Midbrain (tissue), 1 donor: ENCODE measurements at regions not wholly inside any gene's neighbourhood (a gene's known extent, or its start where the extent isn't known, plus 50 kb on each side); places are given as distances from the start of the nearest gene placed in this dataset.
"Not testable (repeated sequence)": the region's sequence is repeated elsewhere in the genome, so short reads cannot be mapped to it uniquely, and the experiment has no call there.

Experiments
- DNase-seq: peaks from one replicate; lab custom pipeline; 2025; lab: John Stamatoyannopoulos, UW

DNA sequence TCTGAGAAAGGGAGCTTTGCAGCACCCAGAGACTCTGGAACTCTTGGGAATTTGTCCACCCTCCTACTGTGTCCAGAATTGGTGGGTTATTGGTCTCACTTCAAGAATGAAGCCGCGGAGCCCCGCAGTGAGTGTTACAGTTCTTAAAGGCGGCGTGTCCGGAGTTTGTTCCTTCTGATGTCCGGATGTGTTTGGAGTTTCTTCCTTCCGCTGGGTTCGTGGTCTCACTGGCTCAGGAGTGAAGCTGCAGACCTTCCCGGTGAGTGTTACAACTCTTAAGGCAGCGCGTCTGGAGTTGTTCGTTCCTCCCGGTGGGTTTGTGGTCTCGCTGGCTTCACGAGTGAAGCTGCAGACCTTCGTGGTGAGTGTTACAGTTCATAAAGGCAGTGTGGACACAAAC lies 824.7 kb downstream of the LRRTM4 start:
- DNase-seq: not testable (repeated sequence)

GRCh38 chr2:76692908-76693307 lies 829.3 kb downstream of the LRRTM4 start:
- no peak for DNase-seq

- no peak for DNase-seq
Observed at GRCh38 chr2:76688732-76689131, 833.4 kb downstream of the LRRTM4 start.

- no peak for DNase-seq
Observed at GRCh38 chr2:76687923-76688322, 834.3 kb downstream of the LRRTM4 start.

DNA sequence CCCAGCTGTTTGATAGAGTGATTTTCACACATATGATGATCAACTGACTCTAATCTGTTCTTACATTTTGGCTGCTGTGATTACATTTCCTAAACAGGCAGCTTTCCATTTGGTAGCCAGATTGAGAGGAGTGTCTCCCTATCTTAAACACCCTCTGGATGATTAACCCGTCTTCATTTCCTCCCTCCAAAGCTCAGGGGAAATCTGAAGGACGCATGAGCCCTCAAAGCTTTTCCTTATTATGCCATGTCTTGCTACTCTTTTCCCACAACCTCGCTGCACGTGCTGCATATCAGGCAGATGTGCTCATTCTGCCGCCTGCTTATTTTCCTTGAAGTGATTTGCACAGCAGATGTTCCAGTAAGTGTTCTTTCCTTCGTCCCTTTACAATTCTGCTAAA lies 837.4 kb downstream of the LRRTM4 start:
- DNase-seq: no peak

GRCh38 chr2:76679025-76679396 lies 843.2 kb downstream of the LRRTM4 start:
- no peak for DNase-seq

- no peak for DNase-seq
Observed at GRCh38 chr2:76678383-76679024, 843.7 kb downstream of the LRRTM4 start.

GRCh38 chr2:76675212-76675611 lies 847.0 kb downstream of the LRRTM4 start:
- no peak for DNase-seq

GRCh38 chr2:76672798-76673197 lies 849.4 kb downstream of the LRRTM4 start:
- DNase-seq: no peak

GRCh38 chr2:76669966-76670465 lies 852.2 kb downstream of the LRRTM4 start:
- DNase-seq: no peak

DNA sequence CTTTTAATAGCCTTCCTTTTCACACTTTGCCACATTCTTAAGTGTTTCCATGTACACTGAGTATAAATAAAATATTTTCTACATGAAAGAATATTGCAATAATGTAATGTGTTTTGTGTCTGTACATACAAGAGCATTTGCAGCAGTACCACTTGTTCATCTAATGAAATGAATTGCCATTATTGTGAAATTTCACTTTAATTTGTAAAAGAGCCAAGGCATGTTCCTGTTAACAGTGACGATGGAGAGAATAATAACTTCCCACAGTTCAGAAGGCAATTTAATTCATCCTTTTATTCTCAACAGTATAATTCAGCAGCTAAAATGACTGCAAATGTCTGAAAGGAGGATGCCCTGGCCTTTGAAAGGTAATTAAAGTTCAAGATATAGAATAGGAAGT lies 853.9 kb downstream of the LRRTM4 start:
- DNase-seq: no peak

DNA sequence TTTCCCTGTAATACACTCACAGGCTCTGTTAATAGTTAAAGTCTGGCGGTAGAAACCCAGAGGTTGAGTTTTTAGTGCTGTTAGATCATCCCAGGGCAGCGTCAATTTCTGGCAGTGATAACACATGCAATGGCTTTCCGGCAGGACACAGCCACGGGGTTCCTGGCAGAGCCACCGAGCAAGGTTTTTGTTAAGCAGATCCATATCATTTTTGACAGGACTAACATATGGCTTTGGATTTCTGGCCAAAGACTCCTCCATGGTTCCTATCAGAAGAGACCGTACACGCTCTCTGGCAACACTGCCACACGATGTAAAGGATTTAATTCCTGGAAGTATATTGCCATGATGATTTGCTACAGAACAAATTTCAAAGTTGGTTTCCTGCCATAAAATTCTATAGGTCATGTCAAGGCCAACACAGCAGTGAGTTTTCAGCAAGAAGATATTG lies 854.3 kb downstream of the LRRTM4 start:
- no peak for DNase-seq

GRCh38 chr2:76642129-76642528 lies 880.0 kb downstream of the LRRTM4 start:
- DNase-seq: no peak

GRCh38 chr2:76641506-76641905 lies 880.7 kb downstream of the LRRTM4 start:
- DNase-seq: no peak

GRCh38 chr2:76640905-76641304 lies 881.3 kb downstream of the LRRTM4 start:
- DNase-seq: peak; percentile 56

DNA sequence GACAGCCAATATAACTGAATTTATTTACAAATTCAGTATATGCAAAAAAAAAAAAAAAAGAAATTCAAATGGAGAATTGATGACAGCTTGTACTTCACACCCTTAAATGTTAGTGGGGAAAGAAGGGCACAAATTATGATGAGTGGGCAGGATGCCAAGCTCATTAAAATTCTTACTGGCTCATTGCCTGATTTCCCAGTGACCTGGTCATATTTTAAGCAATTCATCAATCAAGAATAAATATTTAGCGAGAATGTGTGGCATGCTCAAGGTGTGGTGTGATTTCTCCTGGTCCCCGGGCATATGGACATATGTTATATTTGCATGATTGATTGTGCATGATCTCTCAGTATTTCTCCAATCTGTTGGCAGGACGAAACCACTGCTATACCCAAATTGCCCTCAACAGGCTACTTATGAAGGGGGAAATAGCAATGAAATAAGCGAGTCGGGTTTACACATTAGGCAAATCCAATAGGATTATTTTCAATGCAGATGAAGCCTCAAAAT lies 883.0 kb downstream of the LRRTM4 start:
- DNase-seq: no peak

DNA sequence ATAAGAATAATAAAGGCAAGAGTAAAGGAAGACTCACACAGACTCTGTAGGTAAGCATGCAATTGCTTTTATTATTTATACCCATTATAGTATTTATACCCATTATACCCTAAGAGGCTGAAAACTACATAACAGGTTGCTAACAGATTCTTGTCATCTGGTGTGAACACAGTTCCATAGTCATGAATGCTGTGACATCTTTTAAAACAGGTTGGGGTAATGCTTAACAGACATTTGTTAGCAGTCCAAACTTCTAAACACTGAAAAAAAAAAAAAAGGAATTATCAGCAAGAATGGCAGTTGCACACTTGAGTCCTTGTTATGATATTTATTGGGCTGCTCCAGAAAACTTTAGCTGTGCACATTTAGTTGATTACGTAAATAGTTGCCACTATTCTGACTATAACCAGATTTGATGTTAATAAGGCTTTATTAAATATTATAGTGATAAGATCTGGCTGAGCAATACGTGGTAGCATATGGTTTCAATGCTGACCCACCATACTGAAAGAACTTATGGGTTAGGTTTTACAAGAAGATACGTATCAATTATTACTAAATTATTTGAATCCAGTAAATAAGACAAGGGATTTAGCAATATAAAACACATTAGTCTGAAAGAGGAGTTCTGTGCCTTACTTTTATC lies 888.8 kb downstream of the LRRTM4 start:
- DNase-seq: no peak

DNA sequence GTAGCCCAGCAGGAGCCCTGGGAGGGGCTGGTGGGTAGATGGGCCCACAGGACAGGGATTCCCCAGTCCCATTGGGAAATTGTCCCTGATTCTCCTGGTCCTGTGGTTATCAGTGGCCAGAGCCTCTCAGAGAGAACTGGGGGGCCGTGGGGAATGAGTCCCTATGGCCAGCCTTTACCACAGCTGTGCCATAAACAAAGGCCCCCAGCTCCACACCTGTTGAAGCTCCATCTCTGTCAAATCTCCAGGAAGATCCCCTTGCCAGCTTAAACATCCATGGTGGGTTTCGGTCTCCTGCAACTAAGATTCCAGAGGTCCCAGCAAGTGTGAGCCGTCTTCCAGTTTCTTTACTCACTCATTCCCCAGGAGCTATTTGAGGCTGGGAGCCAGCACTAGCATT lies 897.1 kb downstream of the LRRTM4 start:
- DNase-seq: no peak

DNA sequence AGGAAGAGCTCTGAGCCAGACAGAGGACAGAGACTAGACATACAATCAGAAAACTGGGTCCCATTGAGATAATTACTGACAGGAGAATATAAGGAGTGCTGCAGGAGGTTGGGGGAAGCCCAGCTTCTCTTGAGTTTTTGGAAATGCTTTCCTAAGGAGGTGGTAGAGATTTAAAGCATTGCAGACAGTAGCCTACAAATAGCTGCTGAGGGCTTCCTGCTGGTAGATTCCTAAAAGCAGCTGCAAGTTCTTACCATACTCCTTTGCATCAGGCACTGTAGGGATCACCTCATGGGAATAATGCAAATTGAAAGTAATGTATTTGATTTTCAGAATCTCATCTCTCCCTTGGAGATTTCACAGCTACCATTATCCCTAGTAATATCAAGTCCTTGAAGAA lies 902.6 kb upstream of the GCFC2 start:
- DNase-seq: no peak

DNA sequence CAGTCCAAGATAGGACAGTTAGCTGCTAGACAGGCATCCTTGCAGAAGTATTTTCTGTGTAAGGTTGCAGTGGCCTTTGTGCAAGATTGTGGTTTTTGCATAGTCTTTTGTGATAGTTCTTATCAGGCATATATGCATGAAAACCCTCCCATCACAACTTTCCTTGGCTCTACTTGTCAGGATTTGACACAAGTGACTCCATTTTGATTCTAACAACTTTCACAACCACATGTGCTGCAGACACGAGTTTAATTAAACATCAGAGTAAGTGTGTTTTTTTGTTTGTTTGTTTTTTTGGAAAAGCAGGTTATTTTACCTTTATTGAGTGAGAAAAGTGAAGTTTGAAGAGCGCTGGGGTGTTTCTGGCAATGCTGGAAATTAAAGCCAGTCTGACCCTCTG lies 902.0 kb upstream of the GCFC2 start:
- no peak for DNase-seq

DNA sequence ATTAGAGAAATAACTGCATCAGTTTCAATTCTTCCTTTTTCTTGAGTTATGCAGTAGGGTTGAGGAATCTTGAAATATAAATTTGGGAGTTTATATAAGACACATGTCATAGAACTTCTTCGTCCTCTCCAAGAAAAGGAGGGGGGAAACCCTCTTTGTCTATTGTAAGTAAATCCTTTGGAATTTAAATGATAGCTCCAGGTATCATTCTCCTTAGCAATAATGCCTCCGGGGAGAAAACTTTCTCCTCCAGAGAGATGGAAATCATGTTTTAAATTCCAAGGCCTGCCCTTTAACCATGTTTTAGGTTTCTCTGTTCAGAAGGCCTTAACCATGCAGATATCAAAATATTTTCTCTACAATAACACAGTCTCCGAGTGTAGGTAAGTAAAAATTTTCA lies 899.7 kb upstream of the GCFC2 start:
- no peak for DNase-seq

GRCh38 chr2:76599732-76600368 lies 889.1 kb upstream of the GCFC2 start:
- peak; percentile 86 for DNase-seq

GRCh38 chr2:76584474-76584873 lies 873.8 kb upstream of the GCFC2 start:
- no peak for DNase-seq
